ENCODE measurements at regions not wholly inside any gene's neighbourhood (a gene's known extent, or its start where the extent isn't known, plus 50 kb on each side); places are given as distances from the start of the nearest gene placed in this dataset.

- H3K9me3 ChIP-seq (ENCODE audit: control insufficient read depth, low read depth, low read length): no peaks in the 10 kb centered on the region
- H3K27ac ChIP-seq (ENCODE audit: control insufficient read depth, insufficient read depth, low read length): no peak overlapping the region
- H3K9me1 ChIP-seq (ENCODE audit: control insufficient read depth, extremely low read depth, insufficient read depth, low read length): no peaks in the 10 kb centered on the region
- DNase-seq (ENCODE audit: low read depth, low spot score): no peak
- no peak for FAIRE-seq
- H4K20me1 ChIP-seq (ENCODE audit: control insufficient read depth, extremely low read depth, insufficient read depth, low read length): no peaks in the 10 kb centered on the region
- H2AFZ ChIP-seq (ENCODE audit: control insufficient read depth, low read length): no peak overlapping the region
- no peaks in the 10 kb centered on the region for H3K27me3 ChIP-seq (ENCODE audit: control insufficient read depth, extremely low read depth, insufficient read depth, low read length)
- dilution Hi-C loops (cut with MboI; ENCODE audit: extremely low pct_ligation_motif_present, low sequenced_read_pairs): no loop called here
- no peak overlapping the region for H3K4me3 ChIP-seq (ENCODE audit: control insufficient read depth in 2 of 3, extremely low read depth in 1 of 3, insufficient read depth in 2 of 3, low read depth in 1 of 3, low read length in 3 of 3)
- TF ChIP-seq EZH2 (IDR thresholded peaks at IDR 0.05; ENCODE audit: low read length) (no peak), CTCF (optimal IDR thresholded peaks at IDR 0.05 in 1 of 3, IDR thresholded peaks at IDR 0.05 in 1 of 3, conservative IDR thresholded peaks at IDR 0.05 in 1 of 3; ENCODE audit: extremely low read depth in 1 of 3, insufficient read depth in 2 of 3, low read length in 3 of 3) (no peak)
- H3K4me1 ChIP-seq (ENCODE audit: control insufficient read depth, extremely low read depth, insufficient read depth, low read length): no peaks in the 10 kb centered on the region
- H3K9ac ChIP-seq (ENCODE audit: control insufficient read depth, extremely low read depth, insufficient read depth, low read length): no peak overlapping the region
- no peaks in the 10 kb centered on the region for H3K36me3 ChIP-seq (ENCODE audit: control insufficient read depth in 2 of 2, extremely low read depth in 1 of 2, insufficient read depth in 2 of 2, low read length in 2 of 2)
- H3K4me2 ChIP-seq (ENCODE audit: control insufficient read depth, extremely low read depth, insufficient read depth, low read depth, low read length): no peak overlapping the region
- no peaks in the 10 kb centered on the region for H3K79me2 ChIP-seq (ENCODE audit: control insufficient read depth, insufficient read depth, low read length)
These were observed 597.5 kb upstream of the KLF12 start for GRCh38 chr13:74731731-74732130.

- no peak for TF ChIP-seq CTCF (optimal IDR thresholded peaks at IDR 0.05 in 1 of 3, IDR thresholded peaks at IDR 0.05 in 1 of 3, conservative IDR thresholded peaks at IDR 0.05 in 1 of 3; ENCODE audit: extremely low read depth in 1 of 3, insufficient read depth in 2 of 3, low read length in 3 of 3)
- no peak for TF ChIP-seq EZH2 (IDR thresholded peaks at IDR 0.05; ENCODE audit: low read length)
- no peaks in the 10 kb centered on the region for H3K9me3 ChIP-seq (ENCODE audit: control insufficient read depth, low read depth, low read length)
These were observed 596.5 kb upstream of the KLF12 start for GRCh38 chr13:74730556-74731331.

More at GRCh38 chr13:74730556-74731331, 596.5 kb upstream of the KLF12 start:
- Histone ChIP-seq H2AFZ (ENCODE audit: control insufficient read depth, low read length) (no peak overlapping the region), H4K20me1 (ENCODE audit: control insufficient read depth, extremely low read depth, insufficient read depth, low read length) (no peaks in the 10 kb centered on the region), H3K27ac (ENCODE audit: control insufficient read depth, insufficient read depth, low read length) (no peak overlapping the region), H3K4me1 (ENCODE audit: control insufficient read depth, extremely low read depth, insufficient read depth, low read length) (no peaks in the 10 kb centered on the region), H3K9ac (ENCODE audit: control insufficient read depth, extremely low read depth, insufficient read depth, low read length) (no peak overlapping the region), H3K4me2 (ENCODE audit: control insufficient read depth, extremely low read depth, insufficient read depth, low read depth, low read length) (no peak overlapping the region), H3K9me1 (ENCODE audit: control insufficient read depth, extremely low read depth, insufficient read depth, low read length) (no peaks in the 10 kb centered on the region), H3K79me2 (ENCODE audit: control insufficient read depth, insufficient read depth, low read length) (no peaks in the 10 kb centered on the region), H3K36me3 (ENCODE audit: control insufficient read depth in 2 of 2, extremely low read depth in 1 of 2, insufficient read depth in 2 of 2, low read length in 2 of 2) (no peaks in the 10 kb centered on the region), H3K27me3 (ENCODE audit: control insufficient read depth, extremely low read depth, insufficient read depth, low read length) (no peaks in the 10 kb centered on the region), H3K4me3 (ENCODE audit: control insufficient read depth in 2 of 3, extremely low read depth in 1 of 3, insufficient read depth in 2 of 3, low read depth in 1 of 3, low read length in 3 of 3) (no peak overlapping the region)
- DNase-seq (ENCODE audit: low read depth, low spot score) (no peak), FAIRE-seq (no peak)
- dilution Hi-C loops (cut with MboI; ENCODE audit: extremely low pct_ligation_motif_present, low sequenced_read_pairs): no loop called here
